ENCODE measurements at regions not wholly inside any gene's neighbourhood (a gene's known extent, or its start where the extent isn't known, plus 50 kb on each side); places are given as distances from the start of the nearest gene placed in this dataset.
A peak's percentile ranks its signal among the peaks of the same experiment; 100 is the strongest.

DNA sequence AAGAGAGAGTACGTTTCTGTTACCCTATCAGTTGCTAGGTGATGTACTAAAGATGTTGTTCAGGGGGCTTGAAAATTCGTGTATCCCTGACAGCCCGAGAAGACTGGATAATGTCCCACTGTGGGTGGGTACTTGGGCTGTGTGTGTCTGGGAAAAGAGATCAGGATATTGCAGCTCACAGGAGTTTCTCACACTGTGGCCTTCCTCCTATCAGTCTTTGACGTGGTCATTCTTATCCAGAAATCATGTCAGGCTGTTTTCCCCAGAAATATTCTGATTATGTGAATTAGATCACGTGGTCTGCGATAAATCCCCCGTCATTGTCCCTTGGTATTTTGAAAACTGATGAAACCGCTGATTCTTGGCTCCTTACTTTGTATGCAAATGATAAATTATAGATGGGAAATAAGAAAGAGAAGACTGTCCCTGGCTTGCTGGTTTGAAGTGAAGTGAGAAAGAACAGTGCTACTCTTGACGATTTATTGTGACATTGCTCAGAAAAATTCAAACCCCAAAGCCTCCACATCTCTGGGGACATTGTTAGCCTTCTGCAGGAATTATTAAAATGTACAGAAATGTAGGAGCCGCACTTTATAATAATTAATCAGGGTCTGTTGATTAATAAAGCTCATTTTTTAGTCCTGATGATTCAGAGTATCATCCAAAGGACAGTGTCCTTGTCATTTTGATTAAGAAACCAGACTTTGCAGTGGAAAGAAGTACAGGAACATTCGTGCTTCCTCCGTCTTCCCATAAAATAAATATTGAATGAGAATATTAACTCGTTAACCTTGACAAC lies 167.5 kb upstream of the TSHZ2 start:
- Mint-ChIP-seq H3K9me3 (no peaks in the 10 kb centered on the region), H3K27ac (ENCODE audit: unreplicated experiment) (no peak overlapping the region), H3K4me3 (no peak overlapping the region), H3K27me3 (ENCODE audit: low read depth) (no peaks in the 10 kb centered on the region), H3K4me1 (no peaks in the 10 kb centered on the region), H3K36me3 (ENCODE audit: low read depth) (no peaks in the 10 kb centered on the region)
- TF ChIP-seq, protein P1, sequence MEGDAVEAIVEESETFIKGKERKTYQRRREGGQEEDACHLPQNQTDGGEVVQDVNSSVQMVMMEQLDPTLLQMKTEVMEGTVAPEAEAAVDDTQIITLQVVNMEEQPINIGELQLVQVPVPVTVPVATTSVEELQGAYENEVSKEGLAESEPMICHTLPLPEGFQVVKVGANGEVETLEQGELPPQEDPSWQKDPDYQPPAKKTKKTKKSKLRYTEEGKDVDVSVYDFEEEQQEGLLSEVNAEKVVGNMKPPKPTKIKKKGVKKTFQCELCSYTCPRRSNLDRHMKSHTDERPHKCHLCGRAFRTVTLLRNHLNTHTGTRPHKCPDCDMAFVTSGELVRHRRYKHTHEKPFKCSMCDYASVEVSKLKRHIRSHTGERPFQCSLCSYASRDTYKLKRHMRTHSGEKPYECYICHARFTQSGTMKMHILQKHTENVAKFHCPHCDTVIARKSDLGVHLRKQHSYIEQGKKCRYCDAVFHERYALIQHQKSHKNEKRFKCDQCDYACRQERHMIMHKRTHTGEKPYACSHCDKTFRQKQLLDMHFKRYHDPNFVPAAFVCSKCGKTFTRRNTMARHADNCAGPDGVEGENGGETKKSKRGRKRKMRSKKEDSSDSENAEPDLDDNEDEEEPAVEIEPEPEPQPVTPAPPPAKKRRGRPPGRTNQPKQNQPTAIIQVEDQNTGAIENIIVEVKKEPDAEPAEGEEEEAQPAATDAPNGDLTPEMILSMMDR (conservative IDR thresholded peaks at IDR 0.05), result no peak
- DNase-seq (ENCODE audit: low read depth, low spot score), result no peak

DNA sequence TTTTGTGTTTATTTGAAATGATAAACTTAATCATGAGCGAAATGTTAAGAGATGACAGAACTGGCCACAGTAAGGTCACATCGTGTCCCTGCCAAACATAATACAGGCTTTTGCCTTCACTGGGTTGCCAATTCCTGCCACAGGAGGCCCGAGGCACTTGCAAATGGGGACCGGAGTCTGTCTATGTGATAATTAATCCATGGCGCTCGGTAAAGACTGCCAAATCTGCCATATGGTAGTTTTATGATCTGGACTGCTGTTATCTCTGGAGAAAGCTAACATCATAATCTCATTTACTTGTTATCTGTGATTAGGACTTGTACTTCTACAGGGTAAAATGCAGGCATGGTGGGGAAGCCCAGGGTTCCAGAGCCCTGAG lies 170.5 kb upstream of the TSHZ2 start:
- TF ChIP-seq, protein P1 (conservative IDR thresholded peaks at IDR 0.05), result no peak
- Mint-ChIP-seq H3K27me3 (ENCODE audit: low read depth) (peaks cover 7% of the 10 kb centered on the region), H3K4me1 (no peaks in the 10 kb centered on the region), H3K9me3 (peaks cover 3% of the 10 kb centered on the region), H3K27ac (ENCODE audit: unreplicated experiment) (no peak overlapping the region), H3K4me3 (no peak overlapping the region), H3K36me3 (ENCODE audit: low read depth) (no peaks in the 10 kb centered on the region)
- DNase-seq (ENCODE audit: low read depth, low spot score), result no peak

DNA sequence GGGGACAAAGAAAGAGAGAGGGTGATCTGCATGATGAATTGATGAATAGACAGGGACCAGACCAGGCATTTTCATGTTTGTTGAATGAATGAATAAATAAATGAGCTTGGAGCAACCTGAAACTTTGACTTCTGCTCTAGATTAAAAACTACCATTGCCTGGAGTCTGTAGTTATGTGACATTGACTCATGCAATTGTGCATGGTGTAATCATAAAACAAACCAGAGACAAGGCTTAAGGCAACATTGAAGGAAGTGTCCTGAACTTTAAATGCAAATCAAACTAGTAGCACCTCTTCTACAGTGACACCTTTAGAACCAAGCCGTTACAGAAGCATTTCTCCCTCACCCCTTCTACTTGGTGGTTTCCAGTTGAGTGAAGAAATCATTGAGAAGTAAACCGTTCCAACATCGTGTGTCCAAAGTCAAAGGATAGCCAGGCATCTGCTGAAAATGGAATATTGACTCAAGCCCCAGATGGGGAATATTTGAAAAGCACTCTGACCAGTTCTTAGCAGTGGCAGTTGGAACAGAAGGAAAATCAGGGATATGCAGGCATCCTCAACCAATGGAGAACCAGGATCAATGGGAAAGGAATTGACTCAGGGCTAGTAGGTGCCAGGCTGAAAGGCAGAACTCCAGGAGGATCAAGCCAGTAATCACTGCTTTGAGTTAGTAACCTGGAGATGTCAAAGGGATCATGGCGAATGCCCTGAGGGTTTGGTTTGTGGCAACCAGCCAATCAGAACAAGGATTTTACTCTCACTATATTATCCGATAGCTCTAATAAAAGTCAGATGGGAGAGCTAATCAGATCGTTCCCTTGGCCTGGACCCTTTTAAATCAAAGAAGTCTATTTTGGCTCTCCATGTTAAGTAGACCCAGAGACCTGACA lies 171.2 kb upstream of the TSHZ2 start:
- H3K4me3 Mint-ChIP-seq, result no peak overlapping the region
- H3K36me3 Mint-ChIP-seq (ENCODE audit: low read depth), result no peaks in the 10 kb centered on the region
- TF ChIP-seq, protein P1 (conservative IDR thresholded peaks at IDR 0.05), result no peak
- no peak overlapping the region for H3K27ac Mint-ChIP-seq (ENCODE audit: unreplicated experiment)
- H3K27me3 Mint-ChIP-seq (ENCODE audit: low read depth), result peaks cover 7% of the 10 kb centered on the region
- no peaks in the 10 kb centered on the region for H3K4me1 Mint-ChIP-seq
- no peak for DNase-seq (ENCODE audit: low read depth, low spot score)
- H3K9me3 Mint-ChIP-seq, result peaks cover 3% of the 10 kb centered on the region

DNA sequence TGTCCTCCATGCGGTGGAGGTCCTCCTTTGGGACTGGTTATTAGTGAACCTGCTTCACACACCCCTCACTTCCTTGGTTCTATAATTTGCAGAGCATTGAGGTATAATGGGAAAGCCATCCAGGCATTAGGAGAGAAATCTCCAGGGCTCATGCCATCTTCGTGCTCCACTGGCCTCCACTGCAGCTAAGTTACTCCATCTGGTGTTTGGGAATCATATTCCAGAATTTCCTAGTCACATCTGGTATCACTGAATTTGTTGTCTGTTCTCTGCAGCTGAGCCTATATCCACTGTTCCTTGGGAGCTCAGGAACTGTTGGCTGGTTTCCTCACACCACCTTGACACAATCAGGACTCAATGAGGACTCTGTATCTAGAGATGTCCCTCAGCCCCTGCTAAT lies 173.0 kb upstream of the TSHZ2 start:
- no peak overlapping the region for H3K4me3 Mint-ChIP-seq
- no peak for DNase-seq (ENCODE audit: low read depth, low spot score)
- TF ChIP-seq, protein P1 (conservative IDR thresholded peaks at IDR 0.05), result no peak
- no peaks in the 10 kb centered on the region for H3K36me3 Mint-ChIP-seq (ENCODE audit: low read depth)
- no peaks in the 10 kb centered on the region for H3K4me1 Mint-ChIP-seq
- H3K27me3 Mint-ChIP-seq (ENCODE audit: low read depth), result peaks cover 7% of the 10 kb centered on the region
- H3K27ac Mint-ChIP-seq (ENCODE audit: unreplicated experiment), result no peak overlapping the region
- H3K9me3 Mint-ChIP-seq, result peaks cover 3% of the 10 kb centered on the region

DNA sequence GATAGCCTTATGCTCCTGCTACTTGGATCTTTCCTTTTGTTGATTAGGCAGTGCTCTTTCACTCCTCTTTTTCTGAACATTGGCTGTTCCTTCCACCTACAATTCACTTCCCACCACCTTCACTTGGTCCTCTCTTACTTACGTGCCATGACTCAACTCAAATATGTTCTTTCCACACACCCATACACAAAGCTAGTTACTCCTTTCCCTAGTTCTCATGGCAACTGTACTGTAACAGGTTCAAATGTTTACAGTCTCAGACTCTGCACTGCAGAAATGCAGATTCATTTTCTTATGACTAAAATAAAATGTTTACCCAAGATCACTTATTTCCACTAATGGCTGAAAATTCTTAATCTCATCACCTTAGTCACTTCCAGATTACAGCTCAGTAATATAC lies 174.0 kb upstream of the TSHZ2 start:
- no peak for DNase-seq (ENCODE audit: low read depth, low spot score)
- Mint-ChIP-seq H3K4me1 (no peaks in the 10 kb centered on the region), H3K27ac (ENCODE audit: unreplicated experiment) (peak overlapping the region; percentile 13), H3K4me3 (no peak overlapping the region), H3K27me3 (ENCODE audit: low read depth) (peaks cover 8% of the 10 kb centered on the region), H3K36me3 (ENCODE audit: low read depth) (no peaks in the 10 kb centered on the region), H3K9me3 (peaks cover 3% of the 10 kb centered on the region)
- TF ChIP-seq, protein P1 (conservative IDR thresholded peaks at IDR 0.05), result no peak

Measured in neural crest cell (in vitro differentiated cells).